Neural progenitor cell (in vitro differentiated cells): ENCODE measurements at regions not wholly inside any gene's neighbourhood (a gene's known extent, or its start where the extent isn't known, plus 50 kb on each side); places are given as distances from the start of the nearest gene placed in this dataset.

Source experiments
- DNase-seq: peaks from one replicate; pipeline ENCODE4 v3.0.0-alpha.2; 2016; ENCODE audit warnings: low spot score
- H2AFZ ChIP-seq: fragments of 200-600 bp; sonication (generic); replicated peaks from 2 replicates; pipeline ENCODE4 v1.6.1; 2016; ENCODE audit warnings: antibody characterized with exemption
- H3F3A ChIP-seq: fragments of 200-600 bp; sonication (generic); 2 replicates; pipeline ENCODE4 v1.6.1; 2016; ENCODE audit warnings: antibody characterized with exemption, low read depth
- H3K27ac ChIP-seq: fragments of 200-600 bp; sonication (generic); 2 replicates; pipeline ENCODE4 v1.5.1; 2016; ENCODE audit warnings: mild to moderate bottlenecking
- H3K27me3 ChIP-seq: fragments of 200-600 bp; sonication (generic); 2 replicates; pipeline ENCODE4 v1.6.1; 2016; ENCODE audit warnings: mild to moderate bottlenecking, moderate library complexity
- H3K36me3 ChIP-seq: fragments of 200-600 bp; sonication (generic); 2 replicates; pipeline ENCODE4 v1.5.1; 2016
- H3K4me1 ChIP-seq: fragments of 200-600 bp; sonication (generic); 2 replicates; pipeline ENCODE4 v1.6.1; 2016; ENCODE audit warnings: mixed run types
- H3K4me2 ChIP-seq: fragments of 200-600 bp; sonication (generic); 2 replicates; pipeline ENCODE4 v1.6.1; 2016
- H3K4me3 ChIP-seq: fragments of 200-600 bp; sonication (generic); 2 replicates; pipeline ENCODE4 v1.5.1; 2016
- H3K79me2 ChIP-seq: fragments of 200-600 bp; sonication (generic); 2 replicates; pipeline ENCODE4 v1.6.1; 2016; ENCODE audit warnings: low read depth
- H3K9ac ChIP-seq: fragments of 200-600 bp; sonication (generic); 2 replicates; pipeline ENCODE4 v1.6.1; 2016
- H3K9me3 ChIP-seq: fragments of 200-600 bp; sonication (generic); 2 replicates; pipeline ENCODE4 v1.5.1; 2016; ENCODE audit warnings: low read depth
- H4K20me1 ChIP-seq: fragments of 200-600 bp; sonication (generic); 2 replicates; pipeline ENCODE4 v1.6.1; 2016; ENCODE audit warnings: low read depth
- H3K27ac Mint-ChIP-seq: 3 replicates; pipeline ENCODE4 v1.8.0; 2021; ENCODE audit warnings: mixed read lengths
- H3K27me3 Mint-ChIP-seq: 2 replicates; pipeline ENCODE4 v1.8.0; 2022; ENCODE audit warnings: low read depth, mild to moderate bottlenecking, inconsistent platforms, moderate library complexity, mixed read lengths; ENCODE audit not compliant: insufficient read depth
- H3K36me3 Mint-ChIP-seq: 3 replicates; pipeline ENCODE4 v1.8.0; 2021; ENCODE audit warnings: mixed read lengths
- H3K4me1 Mint-ChIP-seq: 3 replicates; pipeline ENCODE4 v1.8.0; 2021; ENCODE audit warnings: mixed read lengths
- H3K4me3 Mint-ChIP-seq: 3 replicates; pipeline ENCODE4 v1.8.0; 2021; ENCODE audit warnings: mild to moderate bottlenecking, moderate library complexity, mixed read lengths
- H3K9me3 Mint-ChIP-seq: 3 replicates; pipeline ENCODE4 v1.8.0; 2020; ENCODE audit warnings: mixed read lengths
- EZH2 ChIP-seq: fragments of 200-600 bp; sonication (generic); IDR thresholded peaks from 2 replicates; pipeline ENCODE4 v1.6.1; 2017; ENCODE audit warnings: antibody characterized with exemption, mild to moderate bottlenecking, moderate library complexity
- EZH2phosphoT487 ChIP-seq: fragments of 200-600 bp; sonication (generic); IDR thresholded peaks from 2 replicates; pipeline ENCODE4 v1.6.1; 2017; ENCODE audit warnings: antibody characterized with exemption
- TF ChIP-seq, protein P1 (sequence below): fragments of 200-600 bp; sonication (generic); IDR thresholded peaks from 2 replicates; pipeline ENCODE4 v1.5.1; 2017; ENCODE audit warnings: antibody characterized with exemption, mild to moderate bottlenecking

DNA sequence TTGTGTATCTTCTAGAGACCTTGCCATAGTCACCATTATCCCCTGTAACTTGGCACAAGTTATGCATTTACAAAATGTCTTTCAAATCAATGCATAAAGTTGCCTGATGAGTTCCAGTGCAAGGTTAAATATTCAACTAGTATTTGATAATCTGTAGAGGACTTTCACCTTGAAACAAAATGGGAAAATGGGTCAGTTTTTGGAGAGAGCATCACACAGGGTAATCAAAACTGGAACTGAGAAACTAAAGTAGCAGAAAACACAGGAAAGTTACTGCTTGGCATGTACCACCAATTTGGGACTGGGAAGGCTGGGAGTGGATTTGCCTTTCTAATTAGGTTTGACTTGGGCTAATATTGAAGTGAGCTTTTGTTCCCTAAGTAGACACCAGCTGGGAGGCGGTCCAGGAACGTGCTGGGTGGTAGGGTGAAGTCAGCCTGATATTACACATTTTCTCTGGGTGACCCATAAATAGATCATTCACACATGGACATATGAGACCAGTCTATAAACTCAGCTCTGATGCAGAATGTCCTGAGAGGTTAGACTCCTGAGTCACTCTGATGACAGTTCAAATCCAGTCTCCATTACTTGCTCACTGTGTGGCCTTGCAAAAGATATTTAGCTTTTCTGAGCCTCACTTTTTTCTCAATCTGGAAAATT is 152.3 kb downstream of the PCTP start:
- no peaks in the 10 kb centered on the region for H3K36me3 Mint-ChIP-seq
- DNase-seq: no peak
- H3K4me2 ChIP-seq: no peak overlapping the region
- no peaks in the 10 kb centered on the region for H3K27me3 ChIP-seq
- no peak overlapping the region for H3K9ac ChIP-seq
- no peak for TF ChIP-seq EZH2
- no peak for TF ChIP-seq EZH2phosphoT487
- TF ChIP-seq, protein P1, sequence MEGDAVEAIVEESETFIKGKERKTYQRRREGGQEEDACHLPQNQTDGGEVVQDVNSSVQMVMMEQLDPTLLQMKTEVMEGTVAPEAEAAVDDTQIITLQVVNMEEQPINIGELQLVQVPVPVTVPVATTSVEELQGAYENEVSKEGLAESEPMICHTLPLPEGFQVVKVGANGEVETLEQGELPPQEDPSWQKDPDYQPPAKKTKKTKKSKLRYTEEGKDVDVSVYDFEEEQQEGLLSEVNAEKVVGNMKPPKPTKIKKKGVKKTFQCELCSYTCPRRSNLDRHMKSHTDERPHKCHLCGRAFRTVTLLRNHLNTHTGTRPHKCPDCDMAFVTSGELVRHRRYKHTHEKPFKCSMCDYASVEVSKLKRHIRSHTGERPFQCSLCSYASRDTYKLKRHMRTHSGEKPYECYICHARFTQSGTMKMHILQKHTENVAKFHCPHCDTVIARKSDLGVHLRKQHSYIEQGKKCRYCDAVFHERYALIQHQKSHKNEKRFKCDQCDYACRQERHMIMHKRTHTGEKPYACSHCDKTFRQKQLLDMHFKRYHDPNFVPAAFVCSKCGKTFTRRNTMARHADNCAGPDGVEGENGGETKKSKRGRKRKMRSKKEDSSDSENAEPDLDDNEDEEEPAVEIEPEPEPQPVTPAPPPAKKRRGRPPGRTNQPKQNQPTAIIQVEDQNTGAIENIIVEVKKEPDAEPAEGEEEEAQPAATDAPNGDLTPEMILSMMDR: no peak
- H4K20me1 ChIP-seq: no peaks in the 10 kb centered on the region
- no peak overlapping the region for H2AFZ ChIP-seq
- no peak overlapping the region for H3K4me3 Mint-ChIP-seq
- H3K79me2 ChIP-seq: no peaks in the 10 kb centered on the region
- H3F3A ChIP-seq: no peaks in the 10 kb centered on the region
- no peak overlapping the region for H3K4me3 ChIP-seq
- no peak overlapping the region for H3K27ac ChIP-seq
- H3K27ac Mint-ChIP-seq: no peak overlapping the region
- no peaks in the 10 kb centered on the region for H3K9me3 Mint-ChIP-seq
- H3K36me3 ChIP-seq: no peaks in the 10 kb centered on the region
- no peaks in the 10 kb centered on the region for H3K27me3 Mint-ChIP-seq
- no peaks in the 10 kb centered on the region for H3K4me1 ChIP-seq
- H3K4me1 Mint-ChIP-seq: no peaks in the 10 kb centered on the region
- H3K9me3 ChIP-seq: no peaks in the 10 kb centered on the region

DNA sequence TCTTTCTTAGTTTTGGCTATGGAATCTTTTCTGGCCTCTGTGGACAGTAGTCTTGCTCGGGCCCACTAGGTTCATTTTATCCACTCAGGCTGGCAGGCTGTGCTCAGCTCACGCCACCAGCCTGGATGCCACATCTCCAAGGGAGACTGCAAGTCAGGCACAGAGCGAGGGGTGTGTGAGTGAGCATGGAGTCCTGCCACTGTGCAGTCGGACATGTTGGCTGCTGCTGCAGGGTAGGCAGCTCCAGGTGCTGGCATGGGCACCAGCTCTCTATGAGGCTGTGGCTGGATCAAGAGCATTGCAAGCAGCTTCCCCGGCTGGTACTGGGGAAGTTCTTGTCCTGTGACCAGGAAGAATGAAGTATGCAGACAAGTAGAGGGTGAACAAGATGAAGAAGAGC is 158.9 kb downstream of the PCTP start:
- no peak for DNase-seq
- Histone ChIP-seq H4K20me1 (no peaks in the 10 kb centered on the region), H3K4me3 (no peak overlapping the region), H3K79me2 (no peaks in the 10 kb centered on the region), H3K4me1 (no peaks in the 10 kb centered on the region), H3F3A (no peaks in the 10 kb centered on the region), H2AFZ (no peak overlapping the region), H3K27me3 (no peaks in the 10 kb centered on the region), H3K4me2 (no peak overlapping the region), H3K27ac (no peak overlapping the region), H3K9ac (no peak overlapping the region), H3K36me3 (no peaks in the 10 kb centered on the region), H3K9me3 (no peaks in the 10 kb centered on the region)
- H3K9me3 Mint-ChIP-seq: peaks cover 11% of the 10 kb centered on the region
- H3K27ac Mint-ChIP-seq: no peak overlapping the region
- H3K36me3 Mint-ChIP-seq: no peaks in the 10 kb centered on the region
- H3K4me3 Mint-ChIP-seq: no peak overlapping the region
- H3K27me3 Mint-ChIP-seq: no peaks in the 10 kb centered on the region
- TF ChIP-seq EZH2phosphoT487 (no peak), EZH2 (no peak)
- TF ChIP-seq, protein P1: no peak
- H3K4me1 Mint-ChIP-seq: no peaks in the 10 kb centered on the region

DNA sequence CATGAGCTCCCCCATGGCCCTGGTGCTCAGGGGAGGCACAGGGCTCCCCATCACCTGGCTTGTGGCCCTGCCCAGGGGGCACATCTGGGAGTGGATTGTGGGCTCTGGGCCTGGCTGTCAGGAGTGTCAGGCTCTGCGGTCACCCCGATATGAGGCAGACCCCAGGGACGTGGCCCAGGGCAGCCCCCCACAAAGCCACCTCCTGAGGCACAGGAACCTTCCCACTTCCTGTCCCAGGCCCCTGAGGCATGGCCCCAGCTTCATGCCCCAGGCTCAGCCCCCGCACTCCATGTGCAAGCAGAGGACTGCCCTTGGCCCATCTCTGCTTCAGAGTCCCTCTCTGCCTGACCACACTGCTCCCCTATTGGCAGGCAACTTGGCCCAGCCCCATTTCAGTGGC is 160.3 kb downstream of the PCTP start:
- Histone ChIP-seq H3K4me3 (no peak overlapping the region), H3K36me3 (no peaks in the 10 kb centered on the region), H2AFZ (no peak overlapping the region), H3K27me3 (no peaks in the 10 kb centered on the region), H3K4me2 (no peak overlapping the region), H3K79me2 (no peaks in the 10 kb centered on the region), H3K4me1 (no peaks in the 10 kb centered on the region), H3K9ac (no peak overlapping the region), H4K20me1 (no peaks in the 10 kb centered on the region), H3K27ac (no peak overlapping the region), H3K9me3 (no peaks in the 10 kb centered on the region), H3F3A (no peaks in the 10 kb centered on the region)
- Mint-ChIP-seq H3K4me1 (no peaks in the 10 kb centered on the region), H3K9me3 (peaks cover 11% of the 10 kb centered on the region), H3K4me3 (no peak overlapping the region), H3K27me3 (no peaks in the 10 kb centered on the region), H3K36me3 (no peaks in the 10 kb centered on the region), H3K27ac (no peak overlapping the region)
- DNase-seq: no peak
- no peak for TF ChIP-seq EZH2phosphoT487
- no peak for TF ChIP-seq EZH2
- TF ChIP-seq, protein P1: no peak
